Neutrophil (primary cell): ENCODE measurements at regions not wholly inside any gene's neighbourhood (a gene's known extent, or its start where the extent isn't known, plus 50 kb on each side); places are given as distances from the start of the nearest gene placed in this dataset.

ENCODE experiments used
- H3K27ac ChIP-seq: fragments of 200-600 bp; sonication (generic); 2 replicates; pipeline ENCODE4 v1.5.1; 2016; ENCODE audit warnings: mild to moderate bottlenecking, moderate library complexity
- H3K27me3 ChIP-seq: fragments of 200-600 bp; sonication (generic); 2 replicates; pipeline ENCODE4 v1.6.0; 2016; ENCODE audit warnings: mild to moderate bottlenecking
- H3K36me3 ChIP-seq: fragments of 200-600 bp; sonication (generic); 2 replicates; pipeline ENCODE4 v1.5.1; 2017
- H3K4me1 ChIP-seq, 2 experiments: fragments of 200-600 bp in 1 of 2; sonication (generic) in 1 of 2; 1 replicate in 1 of 2; 2 replicates in 1 of 2; pipeline versions ENCODE4 v1.5.1 to v1.6.1; 2013 to 2016; ENCODE audit warnings: low read depth in 1 of 2, low read length in 1 of 2, mild to moderate bottlenecking in 1 of 2, moderate library complexity in 1 of 2; ENCODE audit not compliant: control insufficient read depth in 1 of 2, insufficient read depth in 1 of 2
- H3K4me3 ChIP-seq, 2 experiments: fragments of 200-600 bp in 1 of 2; sonication (generic) in 1 of 2; 1 replicate in 1 of 2; 2 replicates in 1 of 2; pipeline ENCODE4 v1.5.1; 2013 to 2016; ENCODE audit warnings: low read depth in 1 of 2, low read length in 1 of 2, mild to moderate bottlenecking in 1 of 2, moderate library complexity in 1 of 2
- H3K9me3 ChIP-seq: fragments of 200-600 bp; sonication (generic); 2 replicates; pipeline ENCODE4 v1.5.1; 2016
- CTCF ChIP-seq: fragments of 200-600 bp; sonication (generic); IDR thresholded peaks from 2 replicates; pipeline ENCODE4 v1.5.1; 2016; ENCODE audit warnings: antibody characterized with exemption

DNA sequence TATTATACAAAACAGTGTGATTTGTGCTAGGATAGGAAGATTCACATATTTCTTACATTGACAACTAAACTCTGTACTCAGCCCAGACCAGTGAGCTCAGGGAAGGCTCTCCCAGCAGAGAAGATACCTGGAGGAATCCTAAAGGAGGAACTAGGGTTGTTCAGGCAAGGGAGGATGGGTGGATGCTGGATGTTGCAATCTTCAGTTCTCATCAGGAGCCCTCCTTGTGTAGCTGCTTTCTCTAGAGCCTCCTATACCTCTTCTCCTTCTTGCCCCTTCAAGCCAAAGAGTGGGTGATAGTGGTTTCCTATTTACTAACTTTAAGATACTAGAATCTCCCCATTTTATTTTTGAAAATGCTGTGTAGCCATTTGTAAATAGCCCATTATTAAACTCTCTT, 117.3 kb downstream of the NKX6-1 start:
- H3K27me3 ChIP-seq = peaks cover 23% of the 10 kb centered on the region
- no peak overlapping the region for H3K27ac ChIP-seq
- no peak for TF ChIP-seq CTCF
- H3K4me3 ChIP-seq = no peak overlapping the region
- H3K36me3 ChIP-seq = no peaks in the 10 kb centered on the region
- no peaks in the 10 kb centered on the region for H3K9me3 ChIP-seq
- no peaks in the 10 kb centered on the region for H3K4me1 ChIP-seq

DNA sequence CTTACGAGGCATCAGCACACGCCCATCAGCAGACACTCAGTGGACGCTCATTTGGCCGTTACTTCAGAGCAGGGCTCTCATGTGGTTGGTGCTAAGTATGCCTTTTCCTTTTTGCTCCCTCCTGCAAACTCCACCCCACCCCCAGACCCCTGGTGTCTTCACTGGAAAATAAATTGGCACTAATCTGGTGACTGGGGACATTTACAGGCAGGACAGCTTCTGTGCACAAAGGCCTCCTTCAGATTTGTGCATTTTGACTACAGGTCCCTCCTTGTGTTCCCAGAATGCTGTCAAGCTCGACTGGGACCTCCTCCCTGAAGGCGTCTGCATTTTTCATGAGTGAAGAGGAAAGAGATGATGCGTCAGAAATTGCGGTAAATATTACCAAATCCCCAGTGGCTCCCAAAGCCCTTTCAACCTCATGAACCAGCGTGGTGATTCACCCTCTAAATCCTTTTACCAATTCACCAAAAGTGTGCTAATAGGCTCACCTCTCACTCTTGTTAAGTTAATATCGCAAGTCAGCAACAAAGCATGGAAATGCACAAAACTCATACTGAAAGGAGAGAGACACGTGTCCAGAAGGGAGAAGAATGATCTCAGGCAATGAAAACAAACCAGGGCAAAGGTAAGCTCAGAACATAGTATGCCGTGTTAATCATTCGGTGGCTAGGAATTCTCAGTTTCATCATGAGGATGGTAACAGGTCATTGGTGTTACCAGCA, 119.0 kb downstream of the NKX6-1 start:
- Histone ChIP-seq H3K4me1 (no peaks in the 10 kb centered on the region), H3K4me3 (no peak overlapping the region), H3K27me3 (peaks cover 23% of the 10 kb centered on the region), H3K9me3 (no peaks in the 10 kb centered on the region), H3K27ac (no peak overlapping the region), H3K36me3 (no peaks in the 10 kb centered on the region)
- TF ChIP-seq CTCF = no peak

DNA sequence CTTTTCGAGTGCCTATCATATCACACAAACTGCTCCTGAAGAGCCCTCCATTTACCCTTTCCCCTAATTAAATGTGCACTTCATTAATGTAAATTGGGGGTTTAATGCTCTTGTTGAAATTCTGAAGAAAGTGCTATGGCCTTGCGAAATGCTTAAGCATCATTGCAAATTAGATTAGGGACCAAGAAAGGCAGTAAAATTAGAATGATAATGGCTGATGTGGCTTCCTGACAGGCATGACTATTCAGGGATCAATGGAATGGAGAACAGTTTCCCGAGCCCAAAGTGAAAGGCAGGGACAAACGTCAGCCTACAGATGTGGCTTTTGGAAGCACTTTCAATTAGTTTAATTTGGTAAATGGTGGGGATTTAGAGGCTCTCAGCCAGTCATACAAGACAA, 120.1 kb downstream of the NKX6-1 start:
- Histone ChIP-seq H3K4me1 (no peaks in the 10 kb centered on the region), H3K27ac (no peak overlapping the region), H3K27me3 (peaks cover 23% of the 10 kb centered on the region), H3K9me3 (no peaks in the 10 kb centered on the region), H3K36me3 (no peaks in the 10 kb centered on the region), H3K4me3 (no peak overlapping the region)
- TF ChIP-seq CTCF = no peak

GRCh38 chr4:84378356-84378755, 120.7 kb downstream of the NKX6-1 start:
- peaks cover 23% of the 10 kb centered on the region for H3K27me3 ChIP-seq
- TF ChIP-seq CTCF = no peak
- no peak overlapping the region for H3K4me3 ChIP-seq
- no peaks in the 10 kb centered on the region for H3K9me3 ChIP-seq
- no peak overlapping the region for H3K27ac ChIP-seq
- H3K4me1 ChIP-seq = no peaks in the 10 kb centered on the region
- no peaks in the 10 kb centered on the region for H3K36me3 ChIP-seq

DNA sequence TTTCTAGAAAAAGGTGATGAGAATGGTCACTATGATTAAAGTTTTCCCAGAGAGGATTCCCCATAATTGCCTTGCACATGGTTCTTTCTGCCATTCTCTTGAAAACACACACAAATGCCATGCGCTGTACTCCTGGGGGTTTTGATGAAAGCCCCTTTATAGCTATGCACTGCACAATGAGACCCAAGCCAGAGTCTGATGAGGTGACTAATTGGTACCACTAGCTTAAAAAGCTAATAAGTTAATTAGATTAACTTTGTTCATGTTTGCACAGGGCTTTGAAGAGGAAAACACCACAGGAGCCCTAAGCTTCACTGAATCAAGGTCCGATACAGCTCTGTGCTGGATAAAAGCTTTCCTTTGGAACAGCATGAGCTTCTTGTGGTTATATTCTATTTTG, 132.2 kb downstream of the NKX6-1 start:
- Histone ChIP-seq H3K27ac (no peak overlapping the region), H3K27me3 (no peaks in the 10 kb centered on the region), H3K4me1 (no peaks in the 10 kb centered on the region), H3K9me3 (no peaks in the 10 kb centered on the region), H3K4me3 (no peak overlapping the region), H3K36me3 (no peaks in the 10 kb centered on the region)
- TF ChIP-seq CTCF = no peak
